T-cell (primary cell): ENCODE measurements at regions not wholly inside any gene's neighbourhood (a gene's known extent, or its start where the extent isn't known, plus 50 kb on each side); places are given as distances from the start of the nearest gene placed in this dataset.
A peak's percentile ranks its signal among the peaks of the same experiment; 100 is the strongest.

Experiments used
- ATAC-seq, 4 experiments: fragments of 200-7000 bp in 3 of 4; fragments of 150-1000 bp in 1 of 4; cut with Tn5 transposase; replicated peaks in 1 of 4; 1 replicate in 3 of 4; 2 replicates in 1 of 4; pipeline ENCODE4 v1.10.0; 2021; ENCODE audit warnings: moderate library complexity in 3 of 4, mild to moderate bottlenecking in 2 of 4, moderate number of reproducible peaks in 1 of 4
- CTCF ChIA-PET, 2 donors: fragments of 300-600 bp; sonication (Branson Sonifier 250); formaldehyde crosslinking; loops; one replicate each; lab custom pipeline; 2022; ENCODE audit warnings: antibody characterized with exemption in 2 of 2; lab: Charles Lee
- POLR2A ChIA-PET, 2 donors: fragments of 300-600 bp; sonication (Branson Sonifier 250); formaldehyde crosslinking; loops; one replicate each; lab custom pipeline; 2022; ENCODE audit warnings: antibody characterized with exemption in 2 of 2; lab: Charles Lee
- DNase-seq, 35 experiments: peaks; one replicate each; pipeline versions ENCODE4 v3.0.0 to v3.0.0-alpha.2; 2013 to 2023
- H3K27ac ChIP-seq: one replicate; pipeline ENCODE4 v1.5.1; 2013; ENCODE audit warnings: low read length
- H3K27me3 ChIP-seq, 2 experiments: replicated peaks in 1 of 2; 1 replicate in 1 of 2; 2 replicates in 1 of 2; pipeline versions ENCODE4 v1.6.1 to v1.7.0; 2013; ENCODE audit warnings: low read length in 1 of 2, mixed read lengths in 1 of 2; ENCODE audit not compliant: control insufficient read depth in 2 of 2, insufficient read depth in 2 of 2; ENCODE audit errors: extremely low read depth in 1 of 2
- H3K36me3 ChIP-seq, 2 donors: 1 replicate in 1 of 2; 2 replicates in 1 of 2; pipeline versions ENCODE4 v1.6.1 to v1.7.0; 2013; ENCODE audit warnings: low read length in 1 of 2; ENCODE audit not compliant: control insufficient read depth in 2 of 2, insufficient read depth in 1 of 2; ENCODE audit errors: extremely low read depth in 1 of 2
- H3K4me1 ChIP-seq, 2 experiments: 1 replicate in 1 of 2; 2 replicates in 1 of 2; pipeline versions ENCODE4 v1.6.1 to v1.7.0; 2013; ENCODE audit warnings: low read length in 2 of 2, mixed read lengths in 1 of 2; ENCODE audit not compliant: insufficient read depth in 2 of 2, control insufficient read depth in 1 of 2; ENCODE audit errors: extremely low read depth in 1 of 2
- H3K4me3 ChIP-seq, 2 donors: 1 replicate in 1 of 2; 2 replicates in 1 of 2; pipeline versions ENCODE4 v1.5.1 to v1.7.0; 2013; ENCODE audit warnings: mild to moderate bottlenecking in 2 of 2, low read length in 1 of 2, moderate library complexity in 1 of 2; ENCODE audit not compliant: control insufficient read depth in 1 of 2; ENCODE audit errors: extremely low read depth in 1 of 2
- H3K9me3 ChIP-seq: 2 replicates; pipeline ENCODE4 v1.7.0; 2013
- H3K27ac Mint-ChIP-seq, 2 donors: one replicate each; pipeline ENCODE4 v1.8.0; 2020 to 2021; ENCODE audit warnings: mild to moderate bottlenecking in 2 of 2, mixed read lengths in 2 of 2
- H3K27me3 Mint-ChIP-seq, 2 donors: one replicate each; pipeline ENCODE4 v1.8.0; 2021 to 2022; ENCODE audit warnings: mixed read lengths in 2 of 2
- H3K36me3 Mint-ChIP-seq: one replicate; pipeline ENCODE4 v1.8.0; 2021; ENCODE audit warnings: mixed read lengths
- H3K4me1 Mint-ChIP-seq, 3 donors: one replicate each; pipeline ENCODE4 v1.8.0; 2020 to 2022; ENCODE audit warnings: mixed read lengths in 3 of 3, mild to moderate bottlenecking in 1 of 3
- H3K4me3 Mint-ChIP-seq, 3 donors: one replicate each; pipeline ENCODE4 v1.8.0; 2020 to 2022; ENCODE audit warnings: mild to moderate bottlenecking in 3 of 3, mixed read lengths in 3 of 3, moderate library complexity in 3 of 3
- H3K9me3 Mint-ChIP-seq, 3 donors: one replicate each; pipeline ENCODE4 v1.8.0; 2020 to 2022; ENCODE audit warnings: mixed read lengths in 3 of 3
- WGBS: methylation state at CpG from one replicate; pipeline ENCODE4 v1.1.5; 2013; ENCODE audit warnings: missing lambda C conversion rate; ENCODE audit not compliant: insufficient coverage; 5-methylcytosine and 5-hydroxymethylcytosine counted together

DNA sequence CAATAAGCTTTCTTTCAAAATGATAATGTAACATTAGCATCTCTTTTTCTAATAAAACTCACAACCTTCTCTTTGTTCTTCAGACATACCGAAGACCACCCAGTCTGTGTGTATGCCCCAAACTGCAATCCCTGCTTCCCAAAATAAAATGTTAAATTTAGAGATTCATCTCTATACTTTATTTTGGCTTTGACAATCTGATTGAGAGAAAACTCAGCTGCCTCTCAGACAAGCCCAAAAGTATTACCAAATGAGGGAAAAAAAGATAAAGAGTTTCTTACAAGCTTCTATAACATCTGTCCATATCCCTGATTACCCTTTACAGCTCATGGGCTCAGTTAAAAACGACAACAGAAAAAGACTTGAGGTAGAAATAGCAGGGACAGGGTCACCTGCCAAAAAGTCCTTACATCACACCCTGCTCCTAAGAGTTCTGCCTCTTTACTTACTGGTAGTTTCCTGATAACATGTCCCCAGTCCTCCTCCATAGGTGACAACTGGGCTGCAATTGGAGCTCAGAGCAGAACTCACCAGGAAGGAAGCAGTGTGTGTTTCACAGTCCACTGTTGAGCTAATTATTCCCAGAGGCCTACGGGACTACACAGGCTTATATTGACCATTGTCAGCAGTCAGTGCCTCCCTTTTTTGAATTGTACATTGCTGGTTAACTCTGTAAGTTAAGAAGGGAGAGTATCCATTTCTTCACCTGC lies 70.9 kb upstream of the FAM9C start:
- H3K36me3 ChIP-seq: no peaks in the 10 kb centered on the region
- H3K4me1 ChIP-seq: no peaks in the 10 kb centered on the region
- Mint-ChIP-seq H3K4me3 (no peak overlapping the region), H3K27me3 (peaks cover 0 to 34% of the 10 kb centered on the region in 2 donors), H3K27ac (no peak overlapping the region), H3K36me3 (no peaks in the 10 kb centered on the region), H3K4me1 (peaks cover 0 to 5% (median 4%) of the 10 kb centered on the region in 3 donors), H3K9me3 (peaks cover 0 to 9% (median 2%) of the 10 kb centered on the region in 3 donors)
- ATAC-seq: no peak
- no peak overlapping the region for H3K27ac ChIP-seq
- no peak overlapping the region for H3K4me3 ChIP-seq
- WGBS: no CpG with 5 or more reads among the region's 3 CpGs
- CTCF ChIA-PET: no interaction called here
- no peaks in the 10 kb centered on the region for H3K27me3 ChIP-seq
- DNase-seq: no peak
- POLR2A ChIA-PET: interaction anchor here (0.6 to 0.7 kb wide), 2 partner anchors 37 to 616 kb away, joined by 3 to 7 read pairs; no protein-coding TSS in a partner anchor
- H3K9me3 ChIP-seq: no peaks in the 10 kb centered on the region

DNA sequence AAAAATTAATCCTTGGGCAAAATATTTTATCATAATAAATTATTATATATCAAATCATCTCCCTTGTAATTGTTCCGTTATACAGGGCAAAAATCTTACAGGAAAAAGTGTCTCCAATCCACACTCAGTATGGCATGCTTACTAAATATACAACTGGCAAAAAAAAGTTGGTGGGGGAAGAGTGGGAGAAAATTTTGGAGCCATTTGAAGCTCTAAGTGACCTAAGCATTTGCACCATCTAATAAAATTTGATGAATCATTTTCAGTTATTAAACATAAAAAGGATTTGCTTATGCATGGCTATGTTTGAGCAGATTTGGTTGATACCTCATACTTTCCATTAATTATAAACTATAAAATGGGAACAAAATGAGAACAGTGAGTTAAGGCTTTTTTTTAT lies 68.1 kb upstream of the FAM9C start:
- peaks cover 0 to 28% of the 10 kb centered on the region in 2 donors for H3K27me3 Mint-ChIP-seq
- Histone ChIP-seq H3K4me1 (no peaks in the 10 kb centered on the region), H3K9me3 (no peaks in the 10 kb centered on the region), H3K27ac (no peak overlapping the region), H3K4me3 (no peak overlapping the region), H3K27me3 (no peaks in the 10 kb centered on the region), H3K36me3 (no peaks in the 10 kb centered on the region)
- DNase-seq: no peak
- no peak overlapping the region for H3K4me3 Mint-ChIP-seq
- ATAC-seq: no peak
- H3K36me3 Mint-ChIP-seq: no peaks in the 10 kb centered on the region
- WGBS: no CpG with 5 or more reads among the region's 1 CpG
- peaks cover 0 to 9% (median 2%) of the 10 kb centered on the region in 3 donors for H3K9me3 Mint-ChIP-seq
- CTCF ChIA-PET: no interaction called here
- POLR2A ChIA-PET: interaction anchor here in 1 of 2 donors (0.6 kb wide), 1 partner anchor 371 kb away, joined by 10 read pairs; no protein-coding TSS in a partner anchor
- no peak overlapping the region for H3K27ac Mint-ChIP-seq
- peaks cover 0 to 7% (median 4%) of the 10 kb centered on the region in 3 donors for H3K4me1 Mint-ChIP-seq

- H3K27ac Mint-ChIP-seq: peak overlapping the region in 1 of 2 donors; percentile 1
- H3K36me3 ChIP-seq: no peaks in the 10 kb centered on the region
- 100% methylated on average over 1 of the region's 10 CpGs for whole genome bisulfite sequencing
- H3K4me3 ChIP-seq: no peak overlapping the region
- H3K9me3 ChIP-seq: no peaks in the 10 kb centered on the region
- peaks cover 0 to 28% of the 10 kb centered on the region in 2 donors for H3K27me3 Mint-ChIP-seq
- no peak for ATAC-seq
- no peaks in the 10 kb centered on the region for H3K4me1 ChIP-seq
- CTCF ChIA-PET: interaction anchor here in 1 of 2 donors (0.6 kb wide), 2 partner anchors 12 to 40 kb away, joined by 4 to 6 read pairs; no protein-coding TSS in a partner anchor
- H3K4me3 Mint-ChIP-seq: no peak overlapping the region
- DNase-seq: no peak
- POLR2A ChIA-PET: interaction anchor here in 1 of 2 donors (0.6 kb wide), 2 partner anchors 161 to 320 kb away, joined by 8 read pairs; no protein-coding TSS in a partner anchor
- H3K4me1 Mint-ChIP-seq: peaks cover 0 to 7% (median 4%) of the 10 kb centered on the region in 3 donors
- H3K27me3 ChIP-seq: no peaks in the 10 kb centered on the region
- no peaks in the 10 kb centered on the region for H3K36me3 Mint-ChIP-seq
- no peak overlapping the region for H3K27ac ChIP-seq
- peaks cover 0 to 2% (median 0%) of the 10 kb centered on the region in 3 donors for H3K9me3 Mint-ChIP-seq
Measured at GRCh38 chrX:13110433-13111324, 66.3 kb upstream of the FAM9C start.

GRCh38 chrX:13109817-13110216 lies 65.4 kb upstream of the FAM9C start:
- Mint-ChIP-seq H3K9me3 (peaks cover 0 to 2% (median 0%) of the 10 kb centered on the region in 3 donors), H3K4me1 (peaks cover 0 to 7% (median 4%) of the 10 kb centered on the region in 3 donors), H3K4me3 (no peak overlapping the region), H3K36me3 (no peaks in the 10 kb centered on the region), H3K27me3 (peaks cover 0 to 31% of the 10 kb centered on the region in 2 donors), H3K27ac (no peak overlapping the region)
- POLR2A ChIA-PET: no interaction called here
- no peak for DNase-seq
- CTCF ChIA-PET: no interaction called here
- H3K36me3 ChIP-seq: no peaks in the 10 kb centered on the region
- no peaks in the 10 kb centered on the region for H3K9me3 ChIP-seq
- no peak overlapping the region for H3K27ac ChIP-seq
- no peak overlapping the region for H3K4me3 ChIP-seq
- no peak for ATAC-seq
- no peaks in the 10 kb centered on the region for H3K4me1 ChIP-seq
- WGBS: 100% methylated on average over 1 of the region's 5 CpGs
- no peaks in the 10 kb centered on the region for H3K27me3 ChIP-seq

DNA sequence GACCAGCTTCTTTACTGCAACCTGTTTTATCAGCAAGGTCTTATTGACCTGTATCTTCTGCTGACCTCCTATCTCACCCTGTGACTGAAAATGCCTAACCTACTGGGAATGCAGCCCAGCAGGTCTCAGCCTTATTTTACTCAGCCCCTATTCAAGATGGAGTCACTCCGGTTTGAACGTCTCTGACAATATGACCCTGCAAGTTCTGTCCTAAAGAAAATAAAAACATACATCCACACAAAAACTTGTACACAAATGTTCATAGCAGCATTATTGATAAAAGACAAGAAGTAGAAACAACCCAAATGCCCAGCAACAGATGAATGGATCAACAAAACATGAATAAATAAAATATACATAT lies 59.5 kb upstream of the FAM9C start:
- ChIA-PET POLR2A (no interaction called here), CTCF (interaction anchor here in 1 of 2 donors (1.5 kb wide), 1 partner anchor 158 kb away, joined by 4 read pairs; no protein-coding TSS in a partner anchor)
- H3K36me3 Mint-ChIP-seq: no peaks in the 10 kb centered on the region
- no peak overlapping the region for H3K27ac Mint-ChIP-seq
- peaks cover 0 to 46% of the 10 kb centered on the region in 2 donors for H3K27me3 Mint-ChIP-seq
- WGBS: no CpG with 5 or more reads among the region's 2 CpGs
- H3K4me3 ChIP-seq: no peak overlapping the region
- no peaks in the 10 kb centered on the region for H3K27me3 ChIP-seq
- H3K27ac ChIP-seq: no peak overlapping the region
- H3K9me3 ChIP-seq: no peaks in the 10 kb centered on the region
- no peaks in the 10 kb centered on the region for H3K36me3 ChIP-seq
- no peak for ATAC-seq
- H3K4me1 ChIP-seq: peaks cover 2 to 9% of the 10 kb centered on the region in 2 experiments
- H3K4me1 Mint-ChIP-seq: peaks cover 38 to 43% (median 40%) of the 10 kb centered on the region in 3 donors
- no peak for DNase-seq
- no peak overlapping the region for H3K4me3 Mint-ChIP-seq
- no peaks in the 10 kb centered on the region for H3K9me3 Mint-ChIP-seq
